WTC11 (cell line): ENCODE measurements at regions not wholly inside any gene's neighbourhood (a gene's known extent, or its start where the extent isn't known, plus 50 kb on each side); places are given as distances from the start of the nearest gene placed in this dataset.

Experiments used
- ATAC-seq: fragments of 200-7000 bp; cut with Tn5 transposase; 2 replicates; pipeline ENCODE4 v1.10.0; 2021; ENCODE audit warnings: mild to moderate bottlenecking, moderate library complexity
- CTCF ChIA-PET: fragments of 300-600 bp; sonication (Branson Sonifier 250); formaldehyde crosslinking; loops from one replicate; lab custom pipeline; 2021; ENCODE audit warnings: antibody characterized with exemption; lab: Charles Lee
- POLR2A ChIA-PET: fragments of 350-600 bp; sonication (Branson Sonifier 250); formaldehyde crosslinking; loops from one replicate; lab custom pipeline; 2021; ENCODE audit warnings: antibody characterized with exemption; lab: Charles Lee
- DNase-seq: peaks from one replicate; pipeline ENCODE4 v3.0.0; 2021; ENCODE audit warnings: low spot score
- H3K27ac Mint-ChIP-seq: 2 replicates; pipeline ENCODE4 v1.8.0; 2021; ENCODE audit warnings: mixed read lengths
- H3K27me3 Mint-ChIP-seq: 2 replicates; pipeline ENCODE4 v1.8.0; 2021; ENCODE audit warnings: low read depth, mild to moderate bottlenecking, moderate library complexity, mixed read lengths
- H3K36me3 Mint-ChIP-seq: 2 replicates; pipeline ENCODE4 v1.8.0; 2021; ENCODE audit warnings: mixed read lengths
- H3K4me1 Mint-ChIP-seq: 2 replicates; pipeline ENCODE4 v1.8.0; 2022; ENCODE audit warnings: mixed read lengths
- H3K4me3 Mint-ChIP-seq: 2 replicates; pipeline ENCODE4 v1.8.0; 2021; ENCODE audit warnings: mild to moderate bottlenecking, moderate library complexity, mixed read lengths
- H3K9me3 Mint-ChIP-seq: 2 replicates; pipeline ENCODE4 v1.8.0; 2021; ENCODE audit warnings: mixed read lengths
- ATF1 ChIP-seq: sonication (generic); formaldehyde crosslinking; IDR thresholded peaks from 2 replicates; pipeline ENCODE4 v1.8.1; 2023; ENCODE audit warnings: mild to moderate bottlenecking, moderate library complexity, missing genetic modification reagents
- CBFB ChIP-seq: sonication (generic); formaldehyde crosslinking; IDR thresholded peaks from 2 replicates; pipeline ENCODE4 v1.8.1; 2022; ENCODE audit warnings: mild to moderate bottlenecking, low read depth, missing genetic modification reagents
- ESRRA ChIP-seq: sonication (generic); formaldehyde crosslinking; IDR thresholded peaks from 2 replicates; pipeline ENCODE4 v1.8.1; 2022; ENCODE audit warnings: mild to moderate bottlenecking, missing genetic modification reagents, borderline replicate concordance
- NFYB ChIP-seq: sonication (generic); formaldehyde crosslinking; conservative IDR thresholded peaks from 2 replicates; pipeline ENCODE4 v1.8.0; 2022; ENCODE audit warnings: low read depth, missing genetic modification reagents
- NR1H2 ChIP-seq: sonication (generic); formaldehyde crosslinking; IDR thresholded peaks from 2 replicates; pipeline ENCODE4 v1.9.0; 2021; ENCODE audit warnings: mild to moderate bottlenecking, moderate library complexity, missing genetic modification reagents
- OVOL2 ChIP-seq: fragments of 250-450 bp; sonication (Bioruptor Pico); IDR thresholded peaks from 2 replicates; pipeline ENCODE4 v1.9.0; 2021; ENCODE audit warnings: mild to moderate bottlenecking, borderline replicate concordance
- PRRX2 ChIP-seq: fragments of 250-450 bp; sonication (Bioruptor Pico); IDR thresholded peaks from 2 replicates; pipeline ENCODE4 v1.8.0; 2021; ENCODE audit warnings: mild to moderate bottlenecking
- TEAD1 ChIP-seq: sonication (generic); formaldehyde crosslinking; IDR thresholded peaks from 2 replicates; pipeline ENCODE4 v1.8.0; 2022; ENCODE audit warnings: mild to moderate bottlenecking, missing genetic modification reagents
- ZBTB21 ChIP-seq: sonication (generic); formaldehyde crosslinking; IDR thresholded peaks from 2 replicates; pipeline ENCODE4 v1.8.1; 2023; ENCODE audit warnings: mild to moderate bottlenecking, missing genetic modification reagents, borderline replicate concordance
- ZNF317 ChIP-seq: sonication (generic); formaldehyde crosslinking; IDR thresholded peaks from 2 replicates; pipeline ENCODE4 v1.8.1; 2023; ENCODE audit warnings: low read depth, mild to moderate bottlenecking, moderate library complexity, missing genetic modification reagents, borderline replicate concordance
- ZNF396 ChIP-seq: fragments of 250-450 bp; sonication (Bioruptor Pico); IDR thresholded peaks from 2 replicates; pipeline ENCODE4 v1.8.0; 2021; ENCODE audit warnings: mild to moderate bottlenecking, moderate library complexity, borderline replicate concordance
- TF ChIP-seq, protein P1 (sequence below): sonication (generic); formaldehyde crosslinking; IDR thresholded peaks from 2 replicates; pipeline ENCODE4 v1.8.1; 2022; ENCODE audit warnings: low read depth, missing genetic modification reagents, borderline replicate concordance
- TF ChIP-seq, protein P2 (sequence below): sonication (generic); formaldehyde crosslinking; conservative IDR thresholded peaks from 2 replicates; pipeline ENCODE4 v1.8.1; 2023; ENCODE audit warnings: mild to moderate bottlenecking, low read depth, missing genetic modification reagents, moderate library complexity
- TF ChIP-seq, protein P3 (sequence below): sonication (generic); formaldehyde crosslinking; IDR thresholded peaks from 2 replicates; pipeline ENCODE4 v1.8.0; 2022; ENCODE audit warnings: mild to moderate bottlenecking, missing genetic modification reagents
- TF ChIP-seq, protein P4 (sequence below): fragments of 250-450 bp; sonication (Bioruptor Pico); IDR thresholded peaks from 2 replicates; pipeline ENCODE4 v1.9.0; 2021; ENCODE audit warnings: mild to moderate bottlenecking
- TF ChIP-seq, protein P5 (sequence below): sonication (generic); formaldehyde crosslinking; IDR thresholded peaks from 2 replicates; pipeline ENCODE4 v1.8.0; 2022; ENCODE audit warnings: mild to moderate bottlenecking, missing genetic modification reagents
- TF ChIP-seq, protein P6 (sequence below): sonication (generic); formaldehyde crosslinking; IDR thresholded peaks from 2 replicates; pipeline ENCODE4 v1.8.1; 2022; ENCODE audit warnings: mild to moderate bottlenecking, missing genetic modification reagents, moderate library complexity, borderline replicate concordance
- TF ChIP-seq, protein P7 (sequence below): sonication (generic); formaldehyde crosslinking; IDR thresholded peaks from 2 replicates; pipeline ENCODE4 v1.8.0; 2022; ENCODE audit warnings: missing genetic modification reagents

DNA sequence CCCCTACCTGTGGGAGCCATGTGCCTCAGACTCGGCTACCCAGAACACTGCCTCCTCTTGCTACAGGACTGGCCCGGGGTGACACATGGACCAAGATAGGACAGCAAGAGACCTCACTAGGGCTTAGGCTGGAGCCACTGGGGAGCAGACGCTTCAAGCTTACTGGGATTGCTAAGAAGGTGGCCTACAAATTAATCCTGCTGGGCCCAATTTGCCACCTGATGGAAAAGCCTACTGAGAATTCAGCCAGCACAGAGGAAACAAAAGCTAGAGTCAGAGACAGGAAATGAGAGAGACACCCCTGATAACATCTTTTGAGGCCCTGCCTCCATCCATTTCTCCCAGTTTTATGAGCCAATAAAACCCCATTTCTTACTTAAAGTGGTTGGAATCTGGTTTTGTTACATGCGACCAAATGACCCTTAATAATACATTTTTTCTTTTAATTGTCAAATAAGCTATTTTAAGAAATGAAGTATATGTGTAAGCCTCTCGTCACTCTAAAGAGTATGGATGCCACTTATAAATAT is 282.1 kb downstream of the CXCL12 start:
- ChIA-PET POLR2A (no interaction called here), CTCF (no interaction called here)
- no peak overlapping the region for H3K27ac Mint-ChIP-seq
- peak; percentile 30; the same call in 1 of the 2 replicates for ATAC-seq
- no peaks in the 10 kb centered on the region for H3K27me3 Mint-ChIP-seq
- H3K36me3 Mint-ChIP-seq: no peaks in the 10 kb centered on the region
- no peak overlapping the region for H3K4me3 Mint-ChIP-seq
- TF ChIP-seq ZBTB21 (CRISPR knock-in tag): no peak
- TF ChIP-seq PRRX2: no peak
- TF ChIP-seq ZNF317 (CRISPR knock-in tag): no peak
- TF ChIP-seq, protein P1, sequence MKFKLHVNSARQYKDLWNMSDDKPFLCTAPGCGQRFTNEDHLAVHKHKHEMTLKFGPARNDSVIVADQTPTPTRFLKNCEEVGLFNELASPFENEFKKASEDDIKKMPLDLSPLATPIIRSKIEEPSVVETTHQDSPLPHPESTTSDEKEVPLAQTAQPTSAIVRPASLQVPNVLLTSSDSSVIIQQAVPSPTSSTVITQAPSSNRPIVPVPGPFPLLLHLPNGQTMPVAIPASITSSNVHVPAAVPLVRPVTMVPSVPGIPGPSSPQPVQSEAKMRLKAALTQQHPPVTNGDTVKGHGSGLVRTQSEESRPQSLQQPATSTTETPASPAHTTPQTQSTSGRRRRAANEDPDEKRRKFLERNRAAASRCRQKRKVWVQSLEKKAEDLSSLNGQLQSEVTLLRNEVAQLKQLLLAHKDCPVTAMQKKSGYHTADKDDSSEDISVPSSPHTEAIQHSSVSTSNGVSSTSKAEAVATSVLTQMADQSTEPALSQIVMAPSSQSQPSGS (CRISPR knock-in tag): no peak
- TF ChIP-seq CBFB (CRISPR knock-in tag): no peak
- TF ChIP-seq, protein P2, sequence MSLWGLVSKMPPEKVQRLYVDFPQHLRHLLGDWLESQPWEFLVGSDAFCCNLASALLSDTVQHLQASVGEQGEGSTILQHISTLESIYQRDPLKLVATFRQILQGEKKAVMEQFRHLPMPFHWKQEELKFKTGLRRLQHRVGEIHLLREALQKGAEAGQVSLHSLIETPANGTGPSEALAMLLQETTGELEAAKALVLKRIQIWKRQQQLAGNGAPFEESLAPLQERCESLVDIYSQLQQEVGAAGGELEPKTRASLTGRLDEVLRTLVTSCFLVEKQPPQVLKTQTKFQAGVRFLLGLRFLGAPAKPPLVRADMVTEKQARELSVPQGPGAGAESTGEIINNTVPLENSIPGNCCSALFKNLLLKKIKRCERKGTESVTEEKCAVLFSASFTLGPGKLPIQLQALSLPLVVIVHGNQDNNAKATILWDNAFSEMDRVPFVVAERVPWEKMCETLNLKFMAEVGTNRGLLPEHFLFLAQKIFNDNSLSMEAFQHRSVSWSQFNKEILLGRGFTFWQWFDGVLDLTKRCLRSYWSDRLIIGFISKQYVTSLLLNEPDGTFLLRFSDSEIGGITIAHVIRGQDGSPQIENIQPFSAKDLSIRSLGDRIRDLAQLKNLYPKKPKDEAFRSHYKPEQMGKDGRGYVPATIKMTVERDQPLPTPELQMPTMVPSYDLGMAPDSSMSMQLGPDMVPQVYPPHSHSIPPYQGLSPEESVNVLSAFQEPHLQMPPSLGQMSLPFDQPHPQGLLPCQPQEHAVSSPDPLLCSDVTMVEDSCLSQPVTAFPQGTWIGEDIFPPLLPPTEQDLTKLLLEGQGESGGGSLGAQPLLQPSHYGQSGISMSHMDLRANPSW (CRISPR knock-in tag): no peak
- TF ChIP-seq ATF1 (CRISPR knock-in tag): no peak
- TF ChIP-seq ESRRA (CRISPR knock-in tag): no peak
- TF ChIP-seq, protein P3, sequence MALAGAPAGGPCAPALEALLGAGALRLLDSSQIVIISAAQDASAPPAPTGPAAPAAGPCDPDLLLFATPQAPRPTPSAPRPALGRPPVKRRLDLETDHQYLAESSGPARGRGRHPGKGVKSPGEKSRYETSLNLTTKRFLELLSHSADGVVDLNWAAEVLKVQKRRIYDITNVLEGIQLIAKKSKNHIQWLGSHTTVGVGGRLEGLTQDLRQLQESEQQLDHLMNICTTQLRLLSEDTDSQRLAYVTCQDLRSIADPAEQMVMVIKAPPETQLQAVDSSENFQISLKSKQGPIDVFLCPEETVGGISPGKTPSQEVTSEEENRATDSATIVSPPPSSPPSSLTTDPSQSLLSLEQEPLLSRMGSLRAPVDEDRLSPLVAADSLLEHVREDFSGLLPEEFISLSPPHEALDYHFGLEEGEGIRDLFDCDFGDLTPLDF (CRISPR knock-in tag): no peak
- TF ChIP-seq, protein P4, sequence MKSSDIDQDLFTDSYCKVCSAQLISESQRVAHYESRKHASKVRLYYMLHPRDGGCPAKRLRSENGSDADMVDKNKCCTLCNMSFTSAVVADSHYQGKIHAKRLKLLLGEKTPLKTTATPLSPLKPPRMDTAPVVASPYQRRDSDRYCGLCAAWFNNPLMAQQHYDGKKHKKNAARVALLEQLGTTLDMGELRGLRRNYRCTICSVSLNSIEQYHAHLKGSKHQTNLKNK (CRISPR knock-in tag): no peak
- TF ChIP-seq TEAD1 (CRISPR knock-in tag): no peak
- no peak for TF ChIP-seq NFYB (CRISPR knock-in tag)
- TF ChIP-seq, protein P5, sequence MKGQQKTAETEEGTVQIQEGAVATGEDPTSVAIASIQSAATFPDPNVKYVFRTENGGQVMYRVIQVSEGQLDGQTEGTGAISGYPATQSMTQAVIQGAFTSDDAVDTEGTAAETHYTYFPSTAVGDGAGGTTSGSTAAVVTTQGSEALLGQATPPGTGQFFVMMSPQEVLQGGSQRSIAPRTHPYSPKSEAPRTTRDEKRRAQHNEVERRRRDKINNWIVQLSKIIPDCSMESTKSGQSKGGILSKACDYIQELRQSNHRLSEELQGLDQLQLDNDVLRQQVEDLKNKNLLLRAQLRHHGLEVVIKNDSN (CRISPR knock-in tag): no peak
- no peak for TF ChIP-seq ZNF396
- no peak for TF ChIP-seq NR1H2 (CRISPR knock-in tag)
- no peak for TF ChIP-seq OVOL2 (CRISPR knock-in tag)
- TF ChIP-seq, protein P6, sequence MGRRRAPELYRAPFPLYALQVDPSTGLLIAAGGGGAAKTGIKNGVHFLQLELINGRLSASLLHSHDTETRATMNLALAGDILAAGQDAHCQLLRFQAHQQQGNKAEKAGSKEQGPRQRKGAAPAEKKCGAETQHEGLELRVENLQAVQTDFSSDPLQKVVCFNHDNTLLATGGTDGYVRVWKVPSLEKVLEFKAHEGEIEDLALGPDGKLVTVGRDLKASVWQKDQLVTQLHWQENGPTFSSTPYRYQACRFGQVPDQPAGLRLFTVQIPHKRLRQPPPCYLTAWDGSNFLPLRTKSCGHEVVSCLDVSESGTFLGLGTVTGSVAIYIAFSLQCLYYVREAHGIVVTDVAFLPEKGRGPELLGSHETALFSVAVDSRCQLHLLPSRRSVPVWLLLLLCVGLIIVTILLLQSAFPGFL (CRISPR knock-in tag): no peak
- TF ChIP-seq, protein P7, sequence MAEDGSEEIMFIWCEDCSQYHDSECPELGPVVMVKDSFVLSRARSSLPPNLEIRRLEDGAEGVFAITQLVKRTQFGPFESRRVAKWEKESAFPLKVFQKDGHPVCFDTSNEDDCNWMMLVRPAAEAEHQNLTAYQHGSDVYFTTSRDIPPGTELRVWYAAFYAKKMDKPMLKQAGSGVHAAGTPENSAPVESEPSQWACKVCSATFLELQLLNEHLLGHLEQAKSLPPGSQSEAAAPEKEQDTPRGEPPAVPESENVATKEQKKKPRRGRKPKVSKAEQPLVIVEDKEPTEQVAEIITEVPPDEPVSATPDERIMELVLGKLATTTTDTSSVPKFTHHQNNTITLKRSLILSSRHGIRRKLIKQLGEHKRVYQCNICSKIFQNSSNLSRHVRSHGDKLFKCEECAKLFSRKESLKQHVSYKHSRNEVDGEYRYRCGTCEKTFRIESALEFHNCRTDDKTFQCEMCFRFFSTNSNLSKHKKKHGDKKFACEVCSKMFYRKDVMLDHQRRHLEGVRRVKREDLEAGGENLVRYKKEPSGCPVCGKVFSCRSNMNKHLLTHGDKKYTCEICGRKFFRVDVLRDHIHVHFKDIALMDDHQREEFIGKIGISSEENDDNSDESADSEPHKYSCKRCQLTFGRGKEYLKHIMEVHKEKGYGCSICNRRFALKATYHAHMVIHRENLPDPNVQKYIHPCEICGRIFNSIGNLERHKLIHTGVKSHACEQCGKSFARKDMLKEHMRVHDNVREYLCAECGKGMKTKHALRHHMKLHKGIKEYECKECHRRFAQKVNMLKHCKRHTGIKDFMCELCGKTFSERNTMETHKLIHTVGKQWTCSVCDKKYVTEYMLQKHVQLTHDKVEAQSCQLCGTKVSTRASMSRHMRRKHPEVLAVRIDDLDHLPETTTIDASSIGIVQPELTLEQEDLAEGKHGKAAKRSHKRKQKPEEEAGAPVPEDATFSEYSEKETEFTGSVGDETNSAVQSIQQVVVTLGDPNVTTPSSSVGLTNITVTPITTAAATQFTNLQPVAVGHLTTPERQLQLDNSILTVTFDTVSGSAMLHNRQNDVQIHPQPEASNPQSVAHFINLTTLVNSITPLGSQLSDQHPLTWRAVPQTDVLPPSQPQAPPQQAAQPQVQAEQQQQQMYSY (CRISPR knock-in tag): no peak
- peaks cover 18% of the 10 kb centered on the region for H3K4me1 Mint-ChIP-seq
- DNase-seq: no peak
- peaks cover 13% of the 10 kb centered on the region for H3K9me3 Mint-ChIP-seq
